HG03095 (cell line): ENCODE measurements at regions not wholly inside any gene's neighbourhood (a gene's known extent, or its start where the extent isn't known, plus 50 kb on each side); places are given as distances from the start of the nearest gene placed in this dataset.
"Not testable (repeated sequence)": the region's sequence is repeated elsewhere in the genome, so short reads cannot be mapped to it uniquely, and the experiment has no call there.

Experiments used
- ATAC-seq: cut with Tn5 transposase; IDR thresholded peaks from one replicate; pipeline ENCODE4 v1.9.1; 2021; ENCODE audit warnings: moderate library complexity; ENCODE audit not compliant: unreplicated experiment

- ATAC-seq, result not testable (repeated sequence)
These were observed 1119.1 kb downstream of the SUCLG1 start for GRCh38 chr2:83339942-83340341.

- no peak for ATAC-seq
These were observed 1127.3 kb downstream of the SUCLG1 start for GRCh38 chr2:83331810-83332209.

- no peak for ATAC-seq
These were observed 1136.0 kb downstream of the SUCLG1 start for GRCh38 chr2:83323038-83323437.

GRCh38 chr2:83320053-83320452 is 1139.0 kb downstream of the SUCLG1 start:
- ATAC-seq, result no peak

GRCh38 chr2:83305758-83306378 is 1153.2 kb downstream of the SUCLG1 start:
- no peak for ATAC-seq

- no peak for ATAC-seq
These were observed 1168.0 kb downstream of the SUCLG1 start for GRCh38 chr2:83291083-83291482.

- no peak for ATAC-seq
These were observed 1176.2 kb downstream of the SUCLG1 start for GRCh38 chr2:83282841-83283240.

- ATAC-seq, result no peak
These were observed 1176.9 kb downstream of the SUCLG1 start for GRCh38 chr2:83282043-83282795.

GRCh38 chr2:83280391-83280790 is 1178.7 kb downstream of the SUCLG1 start:
- no peak for ATAC-seq

- ATAC-seq, result no peak
These were observed 1185.8 kb downstream of the SUCLG1 start for GRCh38 chr2:83273322-83273721.

GRCh38 chr2:83261591-83262136 is 1197.4 kb downstream of the SUCLG1 start:
- ATAC-seq, result no peak

GRCh38 chr2:83253848-83254247 is 1205.2 kb downstream of the SUCLG1 start:
- no peak for ATAC-seq

GRCh38 chr2:83251321-83251872 is 1207.7 kb downstream of the SUCLG1 start:
- ATAC-seq, result no peak

- ATAC-seq, result not testable (repeated sequence)
These were observed 1213.1 kb downstream of the SUCLG1 start for GRCh38 chr2:83245806-83246537.

- ATAC-seq, result no peak
These were observed 1218.5 kb downstream of the SUCLG1 start for GRCh38 chr2:83240611-83241010.

GRCh38 chr2:83238111-83238510 is 1221.0 kb downstream of the SUCLG1 start:
- ATAC-seq, result no peak

GRCh38 chr2:83234246-83234645 is 1224.8 kb downstream of the SUCLG1 start:
- no peak for ATAC-seq

- no peak for ATAC-seq
These were observed 1225.3 kb downstream of the SUCLG1 start for GRCh38 chr2:83233781-83234180.

- no peak for ATAC-seq
These were observed 1225.8 kb downstream of the SUCLG1 start for GRCh38 chr2:83233326-83233725.

GRCh38 chr2:83229443-83229842 is 1229.6 kb downstream of the SUCLG1 start:
- ATAC-seq, result no peak

- ATAC-seq, result no peak
These were observed 1234.4 kb downstream of the SUCLG1 start for GRCh38 chr2:83224591-83225200.
